Epithelial cell of esophagus (primary cell): ENCODE measurements at regions not wholly inside any gene's neighbourhood (a gene's known extent, or its start where the extent isn't known, plus 50 kb on each side); places are given as distances from the start of the nearest gene placed in this dataset.
A peak's percentile ranks its signal among the peaks of the same experiment; 100 is the strongest.

Experiments
- DNase-seq: peaks from one replicate; pipeline ENCODE4 v3.0.0; 2010; ENCODE audit warnings: low read depth
- H3K4me3 ChIP-seq: 2 replicates; pipeline ENCODE4 v1.5.1; 2011; ENCODE audit warnings: mild to moderate bottlenecking, low read length, control low read depth
- CTCF ChIP-seq: IDR thresholded peaks from 2 replicates; pipeline ENCODE4 v1.5.1; 2011; ENCODE audit warnings: low read depth, mild to moderate bottlenecking, low read length, control low read depth, inconsistent platforms; ENCODE audit not compliant: insufficient read depth; ENCODE audit errors: missing control alignments

GRCh38 chr3:189049458-189050236 lies 122.1 kb upstream of the TPRG1 start:
- no peak overlapping the region for H3K4me3 ChIP-seq
- TF ChIP-seq CTCF = peak; percentile 12
- DNase-seq = no peak

- H3K4me3 ChIP-seq = no peak overlapping the region
- no peak for DNase-seq
- no peak for TF ChIP-seq CTCF
Measured at GRCh38 chr3:189053322-189053721, 118.4 kb upstream of the TPRG1 start.

GRCh38 chr3:189056646-189057335 lies 115.0 kb upstream of the TPRG1 start:
- no peak overlapping the region for H3K4me3 ChIP-seq
- DNase-seq = peak; percentile 30
- no peak for TF ChIP-seq CTCF

- no peak for DNase-seq
- no peak overlapping the region for H3K4me3 ChIP-seq
- TF ChIP-seq CTCF = no peak
Measured at GRCh38 chr3:189057369-189057768, 114.4 kb upstream of the TPRG1 start.

GRCh38 chr3:189058071-189058470 lies 113.7 kb upstream of the TPRG1 start:
- H3K4me3 ChIP-seq = no peak overlapping the region
- no peak for DNase-seq
- no peak for TF ChIP-seq CTCF

GRCh38 chr3:189070965-189071364 lies 100.8 kb upstream of the TPRG1 start:
- DNase-seq = no peak
- no peak overlapping the region for H3K4me3 ChIP-seq
- TF ChIP-seq CTCF = no peak

GRCh38 chr3:189071446-189071845 lies 100.3 kb upstream of the TPRG1 start:
- DNase-seq = peak; percentile 83
- TF ChIP-seq CTCF = no peak
- H3K4me3 ChIP-seq = no peak overlapping the region
